Esophagus muscularis mucosa (tissue), 4 donors: ENCODE measurements at regions not wholly inside any gene's neighbourhood (a gene's known extent, or its start where the extent isn't known, plus 50 kb on each side); places are given as distances from the start of the nearest gene placed in this dataset.

Source experiments
- DNase-seq: peaks from one replicate; pipeline ENCODE4 v3.0.0-alpha.2; 2017; ENCODE audit errors: extremely low spot score
- H3K27ac ChIP-seq, 4 donors: fragments of 200-600 bp; sonication (generic); replicated peaks in 1 of 4; 1 replicate in 3 of 4; 2 replicates in 1 of 4; pipeline ENCODE4 v1.5.1; 2016 to 2019; ENCODE audit warnings: mild to moderate bottlenecking in 1 of 4
- H3K27me3 ChIP-seq, 4 donors: fragments of 200-600 bp; sonication (generic); one replicate each; pipeline versions ENCODE4 v1.5.1 to v1.6.0; 2016 to 2019
- H3K36me3 ChIP-seq, 4 donors: fragments of 200-600 bp; sonication (generic); one replicate each; pipeline ENCODE4 v1.5.1; 2016 to 2019
- H3K4me1 ChIP-seq, 4 donors: fragments of 200-600 bp; sonication (generic); one replicate each; pipeline ENCODE4 v1.5.1; 2016 to 2019
- H3K4me3 ChIP-seq, 4 donors: fragments of 200-600 bp; sonication (generic); 1 replicate in 2 of 4; 2 replicates in 2 of 4; pipeline ENCODE4 v1.5.1; 2016 to 2019; ENCODE audit warnings: mild to moderate bottlenecking in 4 of 4, moderate library complexity in 1 of 4
- H3K9me3 ChIP-seq, 4 donors: fragments of 200-600 bp; sonication (generic); 1 replicate in 3 of 4; 2 replicates in 1 of 4; pipeline ENCODE4 v1.5.1; 2016 to 2019
- CTCF ChIP-seq, 3 experiments: fragments of 200-600 bp in 2 of 3; fragments of 450-650 bp in 1 of 3; sonication (generic) in 2 of 3; IDR thresholded peaks; one replicate each; pipeline ENCODE4 v1.5.1; 2017 to 2019; ENCODE audit warnings: antibody characterized with exemption in 3 of 3, mild to moderate bottlenecking in 2 of 3, moderate library complexity in 1 of 3
- EP300 ChIP-seq: sonication (generic); formaldehyde crosslinking; IDR thresholded peaks from one replicate; pipeline ENCODE4 v1.6.1; 2017; ENCODE audit warnings: antibody characterized with exemption
- POLR2A ChIP-seq: fragments of 450-650 bp; IDR thresholded peaks from one replicate; pipeline ENCODE4 v1.6.1; 2017; ENCODE audit warnings: antibody characterized with exemption, moderate library complexity, mild to moderate bottlenecking, low read depth
- POLR2AphosphoS5 ChIP-seq, 2 donors: sonication (generic); formaldehyde crosslinking; IDR thresholded peaks; one replicate each; pipeline ENCODE4 v1.6.1; 2017; ENCODE audit warnings: antibody characterized with exemption in 2 of 2
- WGBS: methylation state at CpG from one replicate; pipeline ENCODE4 v1.1.5; 2018; 5-methylcytosine and 5-hydroxymethylcytosine counted together
- intact Hi-C: fragments of 100-400 bp; cut with DNase I; formaldehyde crosslinking; loops from one replicate; pipeline ENCODE4 v1.15.1; 2023

DNA sequence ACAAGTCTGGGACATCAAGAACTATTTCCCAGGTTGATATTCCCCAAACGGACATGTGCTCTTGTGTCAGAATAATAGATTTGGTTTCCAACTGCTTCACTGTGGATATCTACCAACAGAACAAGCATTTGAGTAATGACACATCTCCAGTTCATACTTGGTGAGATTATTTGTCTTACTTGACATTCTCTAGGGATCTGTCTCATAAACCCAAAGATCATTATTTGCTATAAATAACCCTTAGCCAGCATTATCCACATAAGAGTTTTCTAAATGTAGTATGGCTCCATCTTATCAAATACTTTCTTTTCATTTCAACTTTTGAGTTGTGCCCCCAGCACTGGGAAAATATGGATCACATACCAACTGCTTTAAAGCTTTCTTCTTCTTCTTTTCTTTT is 1063.9 kb upstream of the CDH18 start:
- DNase-seq: no peak
- no peak overlapping the region for H3K4me3 ChIP-seq
- TF ChIP-seq POLR2A (no peak), EP300 (no peak), POLR2AphosphoS5 (IDR thresholded peaks at IDR 0.05) (no peak), CTCF (IDR thresholded peaks at IDR 0.05) (no peak)
- intact Hi-C loops: no loop called here
- H3K9me3 ChIP-seq: no peaks in the 10 kb centered on the region
- no peaks in the 10 kb centered on the region for H3K27me3 ChIP-seq
- no peaks in the 10 kb centered on the region for H3K4me1 ChIP-seq
- H3K27ac ChIP-seq: no peak overlapping the region
- 63% methylated on average over 1 of the region's 1 CpG for WGBS
- H3K36me3 ChIP-seq: no peaks in the 10 kb centered on the region

DNA sequence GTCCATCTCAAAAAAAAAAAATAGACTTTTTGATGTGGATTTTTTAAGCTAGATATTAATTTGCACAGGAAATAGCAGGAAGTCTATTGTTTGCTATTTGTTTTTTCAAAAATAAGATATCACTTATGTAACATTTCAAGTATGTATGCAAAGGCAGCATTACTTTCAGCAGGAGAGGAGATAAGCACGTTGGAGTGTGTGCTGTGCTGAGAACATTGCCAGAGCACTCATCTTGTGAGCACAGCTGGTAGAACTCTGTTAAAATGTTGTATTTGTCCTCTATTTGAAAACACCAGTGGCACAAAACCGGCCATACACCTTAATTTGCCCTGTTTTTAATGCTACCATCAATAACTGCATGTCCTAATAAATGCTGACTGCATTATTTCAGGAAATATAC is 1061.9 kb upstream of the CDH18 start:
- intact Hi-C loops: no loop called here
- no peak for DNase-seq
- no peaks in the 10 kb centered on the region for H3K4me1 ChIP-seq
- no peak overlapping the region for H3K27ac ChIP-seq
- no peaks in the 10 kb centered on the region for H3K27me3 ChIP-seq
- 55% methylated on average over 2 of the region's 2 CpGs for WGBS
- no peak for TF ChIP-seq POLR2AphosphoS5 (IDR thresholded peaks at IDR 0.05)
- TF ChIP-seq EP300: no peak
- no peak for TF ChIP-seq POLR2A
- TF ChIP-seq CTCF (IDR thresholded peaks at IDR 0.05): no peak
- H3K36me3 ChIP-seq: no peaks in the 10 kb centered on the region
- no peaks in the 10 kb centered on the region for H3K9me3 ChIP-seq
- no peak overlapping the region for H3K4me3 ChIP-seq

- Histone ChIP-seq H3K27ac (no peak overlapping the region), H3K9me3 (no peaks in the 10 kb centered on the region), H3K27me3 (no peaks in the 10 kb centered on the region), H3K4me3 (no peak overlapping the region), H3K36me3 (no peaks in the 10 kb centered on the region), H3K4me1 (no peaks in the 10 kb centered on the region)
- intact Hi-C loops: no loop called here
- 76% methylated on average over 4 of the region's 4 CpGs for WGBS
- DNase-seq: no peak
- TF ChIP-seq POLR2AphosphoS5 (IDR thresholded peaks at IDR 0.05) (no peak), POLR2A (no peak), CTCF (IDR thresholded peaks at IDR 0.05) (no peak), EP300 (no peak)
Observed at GRCh38 chr5:21030981-21031380, 1043.0 kb upstream of the CDH18 start.

GRCh38 chr5:21024966-21025365 is 1037.0 kb upstream of the CDH18 start:
- intact Hi-C loops: no loop called here
- no peak overlapping the region for H3K4me3 ChIP-seq
- DNase-seq: no peak
- H3K27ac ChIP-seq: no peak overlapping the region
- TF ChIP-seq POLR2A (no peak), POLR2AphosphoS5 (IDR thresholded peaks at IDR 0.05) (no peak), EP300 (no peak), CTCF (IDR thresholded peaks at IDR 0.05) (no peak)
- H3K27me3 ChIP-seq: no peaks in the 10 kb centered on the region
- H3K36me3 ChIP-seq: no peaks in the 10 kb centered on the region
- H3K9me3 ChIP-seq: peaks cover 0 to 9% (median 4%) of the 10 kb centered on the region in 4 donors
- no peaks in the 10 kb centered on the region for H3K4me1 ChIP-seq
- WGBS: 65% methylated on average over 1 of the region's 1 CpG

DNA sequence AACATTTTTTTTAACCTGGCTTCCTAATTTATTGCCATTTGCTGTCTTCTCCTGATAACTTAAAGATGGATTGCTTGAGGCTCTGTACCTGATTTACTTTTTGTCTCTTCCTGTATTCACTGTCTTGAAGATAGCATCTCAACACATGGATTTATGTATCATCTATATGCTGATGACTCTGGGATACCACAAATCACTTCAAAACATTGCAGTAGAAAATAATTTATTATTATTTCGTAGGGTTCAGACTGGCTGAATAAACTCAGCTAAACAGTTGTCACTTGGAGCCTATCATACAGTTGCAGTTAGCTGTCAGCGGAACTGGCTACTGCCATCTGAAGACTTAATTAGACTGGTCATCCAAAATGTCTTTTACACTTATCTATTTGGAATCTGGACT is 1025.2 kb upstream of the CDH18 start:
- Histone ChIP-seq H3K27ac (no peak overlapping the region), H3K27me3 (no peaks in the 10 kb centered on the region), H3K36me3 (no peaks in the 10 kb centered on the region), H3K9me3 (no peaks in the 10 kb centered on the region), H3K4me1 (no peaks in the 10 kb centered on the region), H3K4me3 (no peak overlapping the region)
- 62% methylated on average over 2 of the region's 2 CpGs for WGBS
- intact Hi-C loops: no loop called here
- DNase-seq: no peak
- TF ChIP-seq POLR2AphosphoS5 (IDR thresholded peaks at IDR 0.05): no peak
- TF ChIP-seq CTCF (IDR thresholded peaks at IDR 0.05): no peak
- TF ChIP-seq EP300: no peak
- no peak for TF ChIP-seq POLR2A
